Liver (tissue), 8 donors: ENCODE measurements at regions not wholly inside any gene's neighbourhood (a gene's known extent, or its start where the extent isn't known, plus 50 kb on each side); places are given as distances from the start of the nearest gene placed in this dataset.

Experiments
- DNase-seq: peaks from one replicate; pipeline ENCODE4 v3.0.0-alpha.2; 2017; ENCODE audit warnings: low spot score
- H3K27ac ChIP-seq, 2 donors: one replicate each; pipeline ENCODE4 v1.7.0; 2013; ENCODE audit warnings: inconsistent platforms in 2 of 2, low read length in 2 of 2, control low read depth in 1 of 2, low read depth in 1 of 2, mild to moderate bottlenecking in 1 of 2
- H3K27me3 ChIP-seq, 4 donors: one replicate each; pipeline versions ENCODE4 v1.6.1 to v1.7.0; 2013; ENCODE audit warnings: low read length in 3 of 4, inconsistent platforms in 1 of 4, mild to moderate bottlenecking in 1 of 4, moderate library complexity in 1 of 4; ENCODE audit not compliant: control insufficient read depth in 4 of 4, insufficient read depth in 4 of 4
- H3K36me3 ChIP-seq, 4 donors: one replicate each; pipeline versions ENCODE4 v1.6.1 to v1.7.0; 2013; ENCODE audit warnings: low read length in 3 of 4, mild to moderate bottlenecking in 3 of 4, low read depth in 1 of 4, moderate library complexity in 1 of 4; ENCODE audit not compliant: control insufficient read depth in 4 of 4, insufficient read depth in 3 of 4
- H3K4me1 ChIP-seq, 4 donors: one replicate each; pipeline versions ENCODE4 v1.6.1 to v1.7.0; 2013; ENCODE audit warnings: low read length in 3 of 4, mild to moderate bottlenecking in 3 of 4, moderate library complexity in 1 of 4; ENCODE audit not compliant: control insufficient read depth in 4 of 4, insufficient read depth in 4 of 4
- H3K4me3 ChIP-seq, 3 donors: one replicate each; pipeline versions ENCODE4 v1.6.1 to v1.7.0; 2013; ENCODE audit warnings: low read length in 3 of 3, control low read depth in 1 of 3, low read depth in 1 of 3, mild to moderate bottlenecking in 1 of 3
- H3K9ac ChIP-seq, 2 donors: one replicate each; pipeline ENCODE4 v1.7.0; 2013; ENCODE audit warnings: low read length in 2 of 2, mild to moderate bottlenecking in 2 of 2, moderate library complexity in 2 of 2, control low read depth in 1 of 2, low read depth in 1 of 2
- H3K9me3 ChIP-seq, 4 donors: one replicate each; pipeline versions ENCODE4 v1.6.1 to v1.7.0; 2013; ENCODE audit warnings: low read length in 3 of 4; ENCODE audit not compliant: control insufficient read depth in 4 of 4
- CTCF ChIP-seq: fragments of 150-350 bp; IDR thresholded peaks from 2 replicates; pipeline ENCODE4 v1.5.1; 2017; ENCODE audit warnings: improper control_type of control experiment, low read depth, low read length; ENCODE audit not compliant: missing input control
- EGR1 ChIP-seq, 2 donors: IDR thresholded peaks; 2 replicates each; pipeline ENCODE4 v1.6.1; 2016 to 2018; ENCODE audit warnings: antibody characterized with exemption in 2 of 2, low read depth in 2 of 2
- FOXA1 ChIP-seq: IDR thresholded peaks from 2 replicates; pipeline ENCODE4 v1.6.1; 2016; ENCODE audit warnings: antibody characterized with exemption
- FOXA2 ChIP-seq: IDR thresholded peaks from 2 replicates; pipeline ENCODE4 v1.6.1; 2016; ENCODE audit warnings: antibody characterized with exemption
- HNF4A ChIP-seq, 2 donors: conservative IDR thresholded peaks; 2 replicates each; pipeline ENCODE4 v1.6.1; 2016; ENCODE audit warnings: antibody characterized with exemption in 2 of 2, mild to moderate bottlenecking in 2 of 2
- HNF4G ChIP-seq: IDR thresholded peaks from 2 replicates; pipeline ENCODE4 v1.6.1; 2016; ENCODE audit warnings: antibody characterized with exemption
- MAX ChIP-seq: IDR thresholded peaks from 2 replicates; pipeline ENCODE4 v1.6.1; 2016; ENCODE audit warnings: antibody characterized with exemption
- NR2F2 ChIP-seq: IDR thresholded peaks from 2 replicates; pipeline ENCODE4 v1.6.1; 2016; ENCODE audit warnings: antibody characterized with exemption
- RAD21 ChIP-seq, 2 donors: IDR thresholded peaks; 2 replicates each; pipeline ENCODE4 v1.6.1; 2016; ENCODE audit warnings: antibody characterized with exemption in 2 of 2, mild to moderate bottlenecking in 2 of 2
- REST ChIP-seq: IDR thresholded peaks from 2 replicates; pipeline ENCODE4 v1.6.1; 2016; ENCODE audit warnings: antibody characterized with exemption, mild to moderate bottlenecking
- RXRA ChIP-seq, 2 donors: IDR thresholded peaks; 2 replicates each; pipeline ENCODE4 v1.6.1; 2017 to 2018; ENCODE audit warnings: antibody characterized with exemption in 2 of 2, mild to moderate bottlenecking in 1 of 2
- SP1 ChIP-seq: IDR thresholded peaks from 2 replicates; pipeline ENCODE4 v1.6.1; 2018; ENCODE audit warnings: antibody characterized with exemption, mild to moderate bottlenecking
- TAF1 ChIP-seq: conservative IDR thresholded peaks from 2 replicates; pipeline ENCODE4 v1.6.1; 2016; ENCODE audit warnings: antibody characterized with exemption, mild to moderate bottlenecking
- YY1 ChIP-seq: IDR thresholded peaks from 2 replicates; pipeline ENCODE4 v1.6.1; 2016; ENCODE audit warnings: antibody characterized with exemption, mild to moderate bottlenecking
- WGBS: extraction: QIAGEN DNeasy Blood & Tissue Kit; methylation state at CpG from one replicate; pipeline ENCODE4 v1.1.7; 2013; 5-methylcytosine and 5-hydroxymethylcytosine counted together
- TF ChIP-seq, protein P1 (sequence below): IDR thresholded peaks from 2 replicates; pipeline ENCODE4 v1.6.1; 2016; ENCODE audit warnings: antibody characterized with exemption
- TF ChIP-seq, protein P2 (sequence below): IDR thresholded peaks from 2 replicates; pipeline ENCODE4 v1.6.1; 2016; ENCODE audit warnings: antibody characterized with exemption
- donor health status: healthy.
- donor health status: healthy.
- donor health status: healthy.
- donor health status: healthy.
- donor health status: healthy.

DNA sequence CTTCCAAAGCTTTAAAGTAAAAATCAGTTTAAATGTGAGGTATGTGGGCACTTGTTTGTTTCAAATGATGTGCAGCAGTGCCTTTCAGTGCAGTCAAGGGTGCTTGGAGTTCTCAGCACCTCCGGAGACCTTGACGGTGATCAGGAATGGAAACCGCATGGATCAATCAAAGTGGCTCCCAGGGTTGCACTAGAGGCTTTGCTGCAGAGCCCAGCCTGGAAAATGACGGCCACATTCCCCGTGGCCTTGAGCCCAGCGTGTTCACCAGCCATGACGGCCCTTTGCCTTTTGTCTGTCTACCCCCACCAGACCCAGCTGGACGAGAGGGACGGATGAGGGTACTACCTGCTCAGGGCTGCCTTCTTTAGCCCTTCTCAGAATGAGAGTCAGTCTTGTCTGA, 320.0 kb downstream of the TEX29 start:
- Histone ChIP-seq H3K27ac (no peak overlapping the region), H3K9ac (no peak overlapping the region), H3K4me1 (no peaks in the 10 kb centered on the region), H3K36me3 (no peaks in the 10 kb centered on the region), H3K4me3 (no peak overlapping the region), H3K9me3 (no peaks in the 10 kb centered on the region), H3K27me3 (no peaks in the 10 kb centered on the region)
- DNase-seq: no peak
- WGBS: 81% methylated on average over 9 of the region's 9 CpGs
- TF ChIP-seq NR2F2: no peak
- no peak for TF ChIP-seq RXRA (IDR thresholded peaks at IDR 0.05)
- no peak for TF ChIP-seq RAD21 (IDR thresholded peaks at IDR 0.05)
- no peak for TF ChIP-seq FOXA2
- TF ChIP-seq FOXA1: no peak
- TF ChIP-seq EGR1 (IDR thresholded peaks at IDR 0.05; ENCODE audit: low read depth in 2 of 2): no peak
- TF ChIP-seq HNF4A (conservative IDR thresholded peaks at IDR 0.05): no peak

GRCh38 chr13:111642156-111642767, 321.8 kb downstream of the TEX29 start:
- no peak for TF ChIP-seq MAX
- no peak for TF ChIP-seq EGR1 (IDR thresholded peaks at IDR 0.05; ENCODE audit: low read depth in 2 of 2)
- TF ChIP-seq FOXA2: no peak
- no peak for TF ChIP-seq HNF4G
- no peak for TF ChIP-seq TAF1
- no peak for TF ChIP-seq RAD21 (IDR thresholded peaks at IDR 0.05)
- no peak for TF ChIP-seq RXRA (IDR thresholded peaks at IDR 0.05)
- no peak for TF ChIP-seq HNF4A (conservative IDR thresholded peaks at IDR 0.05)
- TF ChIP-seq REST: no peak
- TF ChIP-seq NR2F2: no peak
- no peak for TF ChIP-seq YY1
- no peak for TF ChIP-seq FOXA1
- no peak for TF ChIP-seq SP1
- no peak for TF ChIP-seq CTCF
- TF ChIP-seq, protein P1, sequence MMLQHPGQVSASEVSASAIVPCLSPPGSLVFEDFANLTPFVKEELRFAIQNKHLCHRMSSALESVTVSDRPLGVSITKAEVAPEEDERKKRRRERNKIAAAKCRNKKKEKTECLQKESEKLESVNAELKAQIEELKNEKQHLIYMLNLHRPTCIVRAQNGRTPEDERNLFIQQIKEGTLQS: no peak
- TF ChIP-seq, protein P2, sequence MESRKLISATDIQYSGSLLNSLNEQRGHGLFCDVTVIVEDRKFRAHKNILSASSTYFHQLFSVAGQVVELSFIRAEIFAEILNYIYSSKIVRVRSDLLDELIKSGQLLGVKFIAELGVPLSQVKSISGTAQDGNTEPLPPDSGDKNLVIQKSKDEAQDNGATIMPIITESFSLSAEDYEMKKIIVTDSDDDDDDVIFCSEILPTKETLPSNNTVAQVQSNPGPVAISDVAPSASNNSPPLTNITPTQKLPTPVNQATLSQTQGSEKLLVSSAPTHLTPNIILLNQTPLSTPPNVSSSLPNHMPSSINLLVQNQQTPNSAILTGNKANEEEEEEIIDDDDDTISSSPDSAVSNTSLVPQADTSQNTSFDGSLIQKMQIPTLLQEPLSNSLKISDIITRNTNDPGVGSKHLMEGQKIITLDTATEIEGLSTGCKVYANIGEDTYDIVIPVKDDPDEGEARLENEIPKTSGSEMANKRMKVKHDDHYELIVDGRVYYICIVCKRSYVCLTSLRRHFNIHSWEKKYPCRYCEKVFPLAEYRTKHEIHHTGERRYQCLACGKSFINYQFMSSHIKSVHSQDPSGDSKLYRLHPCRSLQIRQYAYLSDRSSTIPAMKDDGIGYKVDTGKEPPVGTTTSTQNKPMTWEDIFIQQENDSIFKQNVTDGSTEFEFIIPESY: no peak
- 82% methylated on average over 12 of the region's 12 CpGs for WGBS
- no peaks in the 10 kb centered on the region for H3K9me3 ChIP-seq
- no peak overlapping the region for H3K4me3 ChIP-seq
- no peak overlapping the region for H3K27ac ChIP-seq
- no peaks in the 10 kb centered on the region for H3K27me3 ChIP-seq
- H3K4me1 ChIP-seq: no peaks in the 10 kb centered on the region
- no peaks in the 10 kb centered on the region for H3K36me3 ChIP-seq
- no peak overlapping the region for H3K9ac ChIP-seq
- DNase-seq: no peak
